ENCODE measurements at regions not wholly inside any gene's neighbourhood (a gene's known extent, or its start where the extent isn't known, plus 50 kb on each side); places are given as distances from the start of the nearest gene placed in this dataset.

GRCh38 chr5:175124821-175125220 lies 319.2 kb downstream of the DRD1 start:
- no peak for DNase-seq (ENCODE audit: low read depth)
- H3K4me3 ChIP-seq (ENCODE audit: low read depth, low read length): no peak overlapping the region
- TF ChIP-seq CTCF (IDR thresholded peaks at IDR 0.05; ENCODE audit: insufficient read depth, low read depth, low read length, missing control alignments): no peak

GRCh38 chr5:175124251-175124813 lies 319.6 kb downstream of the DRD1 start:
- H3K4me3 ChIP-seq (ENCODE audit: low read depth, low read length): no peak overlapping the region
- DNase-seq (ENCODE audit: low read depth): no peak
- no peak for TF ChIP-seq CTCF (IDR thresholded peaks at IDR 0.05; ENCODE audit: insufficient read depth, low read depth, low read length, missing control alignments)

GRCh38 chr5:175123542-175123941 lies 320.4 kb downstream of the DRD1 start:
- TF ChIP-seq CTCF (IDR thresholded peaks at IDR 0.05; ENCODE audit: insufficient read depth, low read depth, low read length, missing control alignments): no peak
- no peak overlapping the region for H3K4me3 ChIP-seq (ENCODE audit: low read depth, low read length)
- DNase-seq (ENCODE audit: low read depth): no peak

GRCh38 chr5:175121457-175121856 lies 322.5 kb downstream of the DRD1 start:
- H3K4me3 ChIP-seq (ENCODE audit: low read depth, low read length): no peak overlapping the region
- TF ChIP-seq CTCF (IDR thresholded peaks at IDR 0.05; ENCODE audit: insufficient read depth, low read depth, low read length, missing control alignments): no peak
- no peak for DNase-seq (ENCODE audit: low read depth)

GRCh38 chr5:175120412-175120811 lies 323.6 kb downstream of the DRD1 start:
- H3K4me3 ChIP-seq (ENCODE audit: low read depth, low read length): no peak overlapping the region
- DNase-seq (ENCODE audit: low read depth): no peak
- no peak for TF ChIP-seq CTCF (IDR thresholded peaks at IDR 0.05; ENCODE audit: insufficient read depth, low read depth, low read length, missing control alignments)

GRCh38 chr5:175118700-175119309 lies 325.2 kb downstream of the DRD1 start:
- no peak for TF ChIP-seq CTCF (IDR thresholded peaks at IDR 0.05; ENCODE audit: insufficient read depth, low read depth, low read length, missing control alignments)
- H3K4me3 ChIP-seq (ENCODE audit: low read depth, low read length): no peak overlapping the region
- no peak for DNase-seq (ENCODE audit: low read depth)

Measured in GM12865 (cell line).